ENCODE measurements at regions not wholly inside any gene's neighbourhood (a gene's known extent, or its start where the extent isn't known, plus 50 kb on each side); places are given as distances from the start of the nearest gene placed in this dataset.

GRCh38 chr11:129314371-129314770, 61.3 kb upstream of the BARX2 start:
- TF ChIP-seq CTCF (IDR thresholded peaks at IDR 0.05) (no peak), POLR2A (IDR thresholded peaks at IDR 0.05) (no peak)

Data from Peyer's patch (tissue), 4 donors.